Fibroblast of skin of back (primary cell): ENCODE measurements at regions not wholly inside any gene's neighbourhood (a gene's known extent, or its start where the extent isn't known, plus 50 kb on each side); places are given as distances from the start of the nearest gene placed in this dataset.
"Not testable (repeated sequence)": the region's sequence is repeated elsewhere in the genome, so short reads cannot be mapped to it uniquely, and the experiment has no call there.

Experiments used
- DNase-seq: peaks from one replicate; pipeline ENCODE4 v3.0.0-alpha.2; 2013

DNA sequence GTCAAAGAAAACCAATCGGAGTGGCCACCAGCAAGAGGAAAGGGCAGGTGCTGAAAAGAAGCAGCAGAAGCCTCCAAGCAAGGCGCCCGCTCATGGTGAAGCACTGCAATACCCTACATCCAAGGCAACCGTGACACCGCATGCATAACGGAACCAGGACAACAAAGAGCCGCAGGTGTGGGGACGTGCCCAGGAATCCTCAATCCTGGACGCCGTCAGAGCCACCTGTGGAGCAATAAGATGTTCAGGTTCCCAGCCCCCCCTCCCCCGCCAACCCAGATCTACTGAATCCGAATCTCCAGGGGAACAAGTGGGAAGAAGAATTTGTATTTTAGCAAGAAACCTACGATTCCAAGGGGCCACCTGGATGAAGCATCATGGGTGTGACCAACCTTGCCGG lies 70.8 kb downstream of the SHANK2 start:
- no peak for DNase-seq

DNA sequence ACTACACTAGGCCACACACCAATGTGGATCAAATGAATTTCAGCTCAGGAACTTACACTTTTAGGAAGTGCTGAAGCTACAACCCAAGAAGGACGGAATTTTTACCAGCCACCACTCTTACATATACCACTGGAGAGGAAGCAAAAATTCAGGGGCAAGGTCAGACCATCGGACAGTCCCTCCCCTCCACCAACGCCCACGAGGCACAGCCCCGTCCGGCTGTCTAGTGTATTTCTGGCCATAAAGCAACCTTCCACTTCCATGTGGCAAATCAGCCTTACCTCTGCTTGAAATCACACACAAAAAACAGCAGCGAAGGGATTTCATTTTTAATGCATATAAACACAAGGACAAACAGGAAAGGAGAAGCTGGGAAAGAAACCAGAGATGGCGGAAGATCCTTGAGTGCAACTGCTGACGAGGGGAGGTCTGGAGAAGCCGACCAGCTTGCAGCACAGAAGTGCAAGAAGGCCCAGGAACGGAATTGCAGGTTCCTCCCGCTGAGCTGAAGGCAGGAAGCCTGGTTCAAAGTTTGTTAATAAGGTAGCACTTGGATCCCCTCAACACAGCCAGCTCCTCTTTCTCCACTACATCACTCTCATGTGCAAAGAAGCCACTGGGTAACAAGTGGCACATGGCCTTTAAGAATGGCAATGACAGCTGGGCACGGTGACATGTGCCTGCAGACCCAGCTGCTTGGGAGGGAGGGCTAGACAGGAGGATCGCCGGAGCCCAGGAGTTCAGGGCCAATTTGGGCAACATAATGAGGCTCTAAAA lies 71.5 kb downstream of the SHANK2 start:
- no peak for DNase-seq

DNA sequence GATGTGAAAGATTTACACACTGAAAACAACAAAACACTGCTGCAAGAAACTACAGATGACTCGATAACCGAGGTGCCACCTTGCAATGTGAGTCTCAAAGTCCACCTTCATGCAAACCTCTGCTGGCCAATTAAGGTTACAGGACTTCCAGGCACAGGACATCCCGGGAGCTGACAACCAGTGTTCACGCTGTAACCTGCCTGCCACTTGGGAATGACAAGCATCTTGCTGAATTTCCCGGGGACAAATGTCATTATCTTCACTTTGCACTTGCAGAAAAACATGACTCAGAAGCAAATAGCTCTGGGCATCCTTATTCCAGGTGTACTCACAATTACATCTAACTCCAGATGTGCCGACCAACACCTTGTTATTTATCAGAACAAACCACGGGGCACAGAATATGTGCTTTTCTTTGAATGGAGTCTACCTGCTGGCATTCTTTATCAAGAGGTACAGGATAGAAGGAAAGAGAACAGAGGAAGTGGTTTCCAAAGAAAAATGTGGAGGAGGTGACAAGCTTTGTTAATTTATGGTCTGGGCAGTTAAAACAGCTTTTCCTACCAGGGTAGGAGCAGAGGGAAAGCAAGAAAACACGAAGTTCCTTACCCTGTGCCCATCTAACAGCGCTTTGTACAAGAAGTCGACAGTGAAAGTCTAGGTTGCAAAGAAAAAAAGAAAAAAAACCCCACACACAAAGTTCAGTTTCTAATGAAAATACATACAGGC lies 72.3 kb downstream of the SHANK2 start:
- DNase-seq: no peak

DNA sequence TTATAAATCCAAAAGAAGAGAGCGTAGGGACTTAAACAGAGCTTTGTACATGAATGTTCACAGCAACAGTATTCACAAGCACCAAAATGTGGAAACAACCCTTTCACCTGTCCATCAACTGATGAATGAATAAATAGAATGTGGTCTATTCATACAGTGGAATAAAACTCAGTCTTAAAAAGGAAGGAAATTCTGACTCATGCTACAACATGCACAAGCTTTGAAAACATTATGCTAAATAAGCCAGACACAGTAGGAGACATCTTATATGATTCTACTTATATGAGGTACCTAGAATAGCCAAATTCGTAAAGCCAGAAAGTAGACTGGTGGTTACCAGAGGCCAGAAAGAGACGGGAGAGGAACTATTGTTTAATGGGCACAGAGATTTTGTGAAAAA lies 74.3 kb downstream of the SHANK2 start:
- no peak for DNase-seq

DNA sequence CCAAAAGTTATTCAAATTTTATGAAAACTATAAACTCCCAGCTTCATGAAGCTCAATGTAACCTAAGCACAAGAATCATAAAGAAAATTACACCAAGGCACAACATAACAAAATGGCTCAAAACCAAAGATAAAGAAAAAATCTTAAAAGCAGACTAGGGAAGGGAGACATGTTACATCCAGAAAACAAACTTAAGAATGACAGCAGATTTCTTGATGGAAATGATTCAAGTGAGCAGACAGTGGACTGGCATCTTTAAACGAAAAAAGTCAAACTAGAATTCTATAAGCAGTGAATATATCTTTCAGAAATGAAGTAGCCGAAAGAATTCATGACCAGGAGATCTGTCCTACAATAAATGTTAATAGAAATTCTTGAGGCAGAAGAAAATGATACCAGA lies 75.6 kb downstream of the SHANK2 start:
- DNase-seq: no peak

DNA sequence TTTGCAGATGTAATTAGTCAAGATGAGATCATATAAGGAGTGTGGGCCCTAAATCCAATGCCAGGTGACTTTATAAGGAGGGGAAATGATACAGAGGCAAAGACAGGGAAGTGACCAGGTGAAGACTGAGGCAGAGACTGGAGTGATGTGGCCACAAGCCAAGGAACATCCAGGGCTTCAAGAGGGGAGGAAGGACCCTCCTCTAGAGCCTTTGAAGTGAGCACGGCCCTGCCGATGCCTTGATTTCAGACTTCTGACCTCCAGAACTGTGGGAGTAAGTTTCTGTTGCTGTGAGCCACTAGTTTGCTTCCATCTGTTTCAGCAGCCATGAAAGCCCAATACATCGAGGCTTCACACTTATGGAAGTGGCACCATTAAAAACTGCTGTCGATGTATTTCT lies 78.7 kb downstream of the SHANK2 start:
- DNase-seq: no peak

DNA sequence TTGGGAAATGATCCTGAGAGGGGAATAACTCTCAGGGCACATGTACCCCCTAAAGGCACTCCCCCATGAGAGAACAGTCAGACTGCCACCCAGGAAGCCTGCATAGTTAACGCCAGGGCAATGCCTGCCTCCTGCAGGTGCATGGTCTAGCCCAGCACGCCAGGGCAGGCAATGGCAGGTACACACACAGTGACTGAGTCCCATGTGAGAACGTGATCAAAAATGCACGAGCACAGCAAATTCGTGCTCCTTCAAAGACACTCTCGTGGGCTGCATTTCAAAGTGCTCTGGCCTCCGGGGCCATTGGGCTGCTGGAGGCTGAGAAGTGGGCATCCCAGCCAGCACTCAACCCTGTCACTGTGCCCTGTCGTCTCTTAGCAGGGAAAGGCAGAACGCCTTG lies 79.7 kb downstream of the SHANK2 start:
- DNase-seq: no peak

DNA sequence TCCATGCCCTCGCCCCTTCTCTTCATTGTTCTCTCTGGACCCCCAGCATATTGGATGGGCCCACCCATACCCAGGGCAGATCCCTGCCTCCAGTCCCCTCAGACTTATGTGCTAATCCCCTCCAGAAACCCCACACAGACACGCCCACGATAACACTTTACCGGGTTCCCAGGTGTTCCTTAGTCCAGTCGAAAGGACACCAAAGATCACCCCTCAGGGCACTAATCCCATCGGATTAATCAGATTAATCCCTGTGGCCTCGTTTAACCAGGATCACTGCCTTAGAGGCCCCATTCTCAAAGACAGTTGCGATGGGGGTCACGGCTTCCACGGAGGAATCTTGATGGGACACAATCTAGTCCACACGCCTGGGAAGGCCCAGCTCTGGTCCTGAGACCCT lies 80.8 kb downstream of the SHANK2 start:
- DNase-seq: no peak

DNA sequence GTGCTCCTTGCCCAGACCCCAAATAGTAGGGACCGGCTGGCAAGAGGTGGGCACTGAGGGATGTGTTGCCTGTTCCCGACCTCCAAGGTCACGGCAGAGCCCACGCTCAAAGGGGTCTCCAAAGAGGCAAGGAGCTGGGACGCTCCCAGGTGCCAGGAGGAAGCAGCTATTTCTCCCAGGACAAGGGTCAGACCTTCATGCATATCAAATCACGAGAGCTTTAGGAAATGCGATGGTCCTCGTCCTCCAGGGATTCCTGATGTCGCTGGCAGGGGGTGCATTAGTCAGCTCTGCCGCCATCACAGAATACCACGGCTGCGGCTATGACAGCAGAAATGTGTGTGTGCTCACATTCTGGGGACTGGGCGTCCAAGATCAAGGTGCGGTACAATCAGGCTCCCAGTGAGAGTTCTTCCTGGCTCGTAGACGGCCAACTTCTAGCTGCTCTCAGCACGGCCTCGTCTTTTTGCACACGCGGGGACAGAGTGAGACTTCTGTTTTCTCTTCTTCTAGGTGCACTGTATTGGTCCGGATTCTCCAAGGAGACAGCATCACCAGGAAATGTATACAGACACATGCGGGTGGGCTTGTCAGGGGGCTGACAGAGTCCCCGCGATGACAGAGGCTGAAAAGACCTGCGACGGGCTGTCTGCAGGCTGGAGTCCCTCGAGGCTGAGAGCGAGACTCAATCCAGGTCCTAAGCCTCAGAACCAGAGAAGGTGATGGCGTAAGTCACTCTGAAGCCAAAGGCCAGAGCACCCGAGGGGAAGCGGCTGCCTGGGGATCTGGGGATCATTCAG lies 81.6 kb downstream of the SHANK2 start:
- DNase-seq: no peak

DNA sequence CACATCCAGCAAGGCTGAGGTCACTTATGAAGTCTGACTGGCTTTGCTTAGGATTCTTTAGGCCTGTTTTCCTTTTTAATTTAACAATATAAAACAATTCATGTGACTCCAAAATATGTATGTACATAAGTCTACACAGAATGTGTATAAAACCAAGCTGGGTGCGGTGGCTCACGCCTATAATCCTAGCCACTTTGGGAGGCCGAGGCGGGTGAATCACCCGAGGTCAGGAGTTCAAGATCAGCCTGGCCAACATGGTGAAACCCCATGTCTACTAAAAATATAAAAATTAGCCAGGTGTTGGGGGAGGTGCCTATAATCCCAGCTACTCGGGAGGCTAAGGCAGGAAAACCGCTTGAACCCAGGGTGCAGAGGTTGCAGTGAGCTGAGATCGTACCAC lies 83.1 kb downstream of the SHANK2 start:
- no peak for DNase-seq

DNA sequence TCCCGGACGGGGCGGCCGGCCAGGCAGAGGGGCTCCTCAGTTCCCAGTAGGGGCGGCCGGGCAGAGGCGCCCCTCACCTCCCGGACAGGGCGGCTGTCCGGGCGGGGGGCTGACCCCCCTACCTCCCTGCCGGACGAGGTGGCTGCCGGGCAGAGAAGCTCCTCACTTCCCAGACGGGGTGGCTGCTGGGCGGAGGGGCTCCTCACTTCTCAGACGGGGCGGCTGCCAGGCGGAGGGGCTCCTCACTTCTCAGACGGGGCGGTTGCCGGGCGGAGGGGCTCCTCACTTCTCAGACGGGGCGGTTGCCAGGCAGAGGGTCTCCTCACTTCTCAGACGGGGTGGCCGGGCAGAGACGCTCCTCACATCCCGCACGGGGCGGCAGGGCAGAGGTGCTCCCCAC lies 84.6 kb downstream of the SHANK2 start:
- DNase-seq: not testable (repeated sequence)

DNA sequence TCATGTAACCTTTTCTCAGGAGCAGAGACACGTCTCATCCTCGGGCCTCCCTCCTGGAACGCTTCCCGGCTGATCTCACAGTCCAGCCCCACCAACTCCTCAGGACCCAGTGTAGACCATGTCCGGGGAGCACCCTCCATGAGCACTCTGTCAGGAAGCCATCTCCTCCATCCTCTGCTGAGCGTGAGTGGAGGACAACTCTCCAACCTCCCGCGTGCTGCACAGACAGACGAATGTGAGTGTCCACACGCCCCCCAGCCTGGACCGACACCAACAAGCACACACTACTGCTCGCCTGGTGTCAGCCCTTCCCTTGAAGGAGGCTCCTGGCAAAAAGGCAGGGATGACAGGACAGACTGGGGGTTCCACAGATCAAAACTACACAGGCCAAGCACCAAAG lies 86.6 kb downstream of the SHANK2 start:
- no peak for DNase-seq

DNA sequence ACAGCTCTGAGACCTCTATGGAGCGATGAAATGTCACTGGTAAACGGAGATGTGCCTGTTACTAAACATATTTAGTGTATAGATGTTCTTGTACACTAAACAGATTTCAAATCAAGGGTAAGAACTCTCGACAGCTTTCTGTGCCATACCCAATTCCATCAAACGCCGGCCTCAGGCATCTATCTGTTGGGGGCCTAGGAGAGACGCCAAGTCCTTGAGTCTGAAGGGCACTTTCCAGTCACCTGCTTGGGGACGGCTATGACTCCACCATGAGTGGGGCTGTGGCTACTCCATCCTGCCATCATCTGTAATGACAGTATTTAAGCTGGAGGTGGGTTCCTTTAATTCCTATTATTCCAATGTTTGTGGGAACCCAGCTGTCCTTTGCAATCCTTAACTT lies 87.8 kb downstream of the SHANK2 start:
- no peak for DNase-seq

DNA sequence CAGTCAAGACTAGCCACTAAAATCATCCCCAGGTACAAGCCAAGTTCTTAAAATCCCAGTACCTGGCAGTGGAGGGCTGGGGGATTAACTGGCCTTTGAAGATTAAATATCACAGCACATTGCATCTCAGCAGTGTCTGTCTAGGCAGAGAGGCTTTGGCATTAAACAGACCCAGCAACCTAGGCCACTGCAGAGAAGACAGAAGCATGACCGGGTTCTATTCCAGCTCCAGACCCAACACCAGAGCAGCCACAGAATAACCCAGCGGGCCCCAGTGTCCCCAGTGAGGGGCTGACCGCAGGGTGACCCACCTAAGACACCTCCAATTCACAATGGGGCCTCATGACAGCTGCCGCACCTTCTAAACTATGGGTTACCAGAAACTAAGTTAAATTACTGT lies 88.2 kb downstream of the SHANK2 start:
- no peak for DNase-seq

DNA sequence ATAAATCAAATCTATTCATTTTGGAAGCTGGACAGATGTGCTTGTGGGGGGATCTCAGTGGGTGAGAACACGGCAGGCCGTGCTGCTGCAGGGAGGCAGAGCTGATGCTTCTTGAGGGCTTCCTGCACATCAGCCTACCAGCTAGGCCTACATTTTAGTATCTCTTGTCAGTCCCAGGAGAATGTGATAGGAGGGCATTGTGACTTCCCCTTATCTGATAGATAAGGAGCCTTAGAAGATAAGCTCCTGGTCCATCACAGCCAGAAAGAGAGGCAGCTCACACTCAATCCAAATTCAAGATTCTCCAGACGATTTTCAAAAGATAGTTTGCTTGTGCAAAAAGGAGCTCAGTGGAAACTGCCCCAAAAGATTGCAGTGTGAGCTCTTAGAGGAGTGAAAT lies 89.0 kb downstream of the SHANK2 start:
- no peak for DNase-seq

DNA sequence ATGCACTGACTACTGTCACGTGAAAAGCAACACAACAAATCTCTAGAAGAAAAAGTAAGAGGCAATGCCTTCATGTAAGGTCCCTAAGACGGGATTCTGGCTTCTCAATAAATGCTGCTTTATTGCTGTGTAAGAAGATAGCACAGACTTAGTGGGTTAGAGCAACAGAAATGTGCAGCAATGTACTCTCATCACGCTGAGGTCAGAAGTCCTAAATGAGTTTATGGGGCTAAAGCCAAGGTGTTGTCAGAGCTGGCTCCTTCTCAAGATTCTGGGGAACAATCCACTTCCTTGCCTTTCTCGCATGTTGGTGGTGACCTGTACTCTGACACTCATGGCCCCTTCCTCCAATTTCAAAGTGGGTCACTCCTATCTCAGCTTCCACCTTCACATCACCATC lies 93.4 kb downstream of the SHANK2 start:
- no peak for DNase-seq

DNA sequence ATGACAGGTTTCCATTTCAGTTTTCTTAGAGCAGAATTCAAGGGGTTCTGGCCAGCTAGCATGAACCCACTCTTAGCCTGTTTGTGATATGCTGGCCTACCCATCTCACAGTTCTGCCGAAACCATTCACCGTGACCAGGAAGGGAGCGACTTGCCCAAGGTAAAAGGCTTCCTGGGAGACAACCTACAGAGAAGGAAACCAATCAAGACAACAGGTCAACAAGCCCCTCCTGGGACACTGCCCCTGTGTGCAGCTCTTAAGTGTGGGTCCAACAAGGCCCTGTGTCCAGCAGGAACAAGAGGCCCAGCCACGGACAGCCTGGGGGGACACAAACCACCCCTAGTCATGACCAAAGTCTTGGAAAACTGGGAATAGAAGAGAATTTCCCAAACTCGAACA lies 94.7 kb downstream of the SHANK2 start:
- not testable (repeated sequence) for DNase-seq

DNA sequence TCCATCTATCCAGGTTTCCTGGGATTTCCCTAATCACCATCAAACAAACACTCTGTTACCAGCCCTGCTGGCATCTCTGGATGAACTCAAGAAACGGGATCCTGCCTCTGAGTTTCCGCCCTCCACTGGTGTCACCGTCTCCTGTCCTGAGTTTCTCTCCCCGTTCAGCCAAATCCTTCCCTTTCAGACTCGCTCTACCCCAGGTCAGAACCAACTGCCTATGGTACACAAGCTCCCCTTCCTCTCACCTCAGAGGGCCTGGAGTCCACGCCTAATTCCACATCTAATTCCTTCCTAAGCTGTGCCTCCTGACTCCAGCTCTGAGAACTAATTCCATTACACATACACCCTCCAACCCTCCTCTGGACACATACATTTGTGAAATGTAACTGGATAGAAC lies 96.1 kb downstream of the SHANK2 start:
- no peak for DNase-seq

DNA sequence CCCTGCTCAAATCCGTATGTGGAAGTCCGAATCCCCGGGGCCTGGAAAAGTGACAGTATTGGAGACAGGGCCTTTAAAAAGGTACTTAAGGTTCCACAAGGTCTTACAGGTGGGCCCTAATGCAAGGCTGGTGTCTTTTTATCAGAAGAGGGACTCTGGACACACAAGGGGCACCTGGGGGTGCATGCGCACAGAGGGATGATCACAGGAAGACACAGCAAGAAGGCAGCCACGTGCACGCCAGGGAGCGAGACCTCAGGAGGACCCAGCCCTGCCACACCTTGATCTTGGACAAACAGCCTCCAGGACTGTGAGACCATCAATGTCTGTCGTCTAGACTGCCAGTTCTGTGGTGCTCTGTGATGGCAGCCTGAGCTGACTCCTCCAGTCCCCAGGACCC lies 96.5 kb downstream of the SHANK2 start:
- DNase-seq: no peak

DNA sequence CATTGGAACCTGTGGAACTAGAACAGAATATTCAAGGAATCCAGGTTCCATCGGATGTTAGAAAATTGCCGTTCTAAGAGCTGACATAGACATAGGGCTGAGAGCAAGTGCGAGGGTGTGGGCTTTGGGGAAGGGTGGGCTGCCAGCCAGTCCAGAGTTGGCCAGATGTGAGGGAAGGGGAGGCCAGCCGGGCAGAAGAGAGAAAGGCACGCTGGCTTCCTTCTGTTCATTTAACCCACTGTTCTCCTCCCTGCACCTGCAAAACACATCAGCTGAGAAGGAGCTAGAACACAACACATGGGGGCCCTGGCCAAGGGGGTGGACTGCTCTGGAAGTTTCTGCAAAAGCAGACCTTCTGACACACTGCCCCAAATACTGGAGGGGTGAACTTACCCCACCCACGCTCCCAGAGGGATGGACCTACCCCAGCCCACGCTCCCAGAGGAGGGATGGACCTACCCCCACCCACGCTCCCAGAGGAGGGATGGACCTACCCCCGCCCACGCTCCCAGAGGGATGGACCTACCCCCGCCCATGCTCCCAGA lies 98.0 kb downstream of the SHANK2 start:
- DNase-seq: no peak

DNA sequence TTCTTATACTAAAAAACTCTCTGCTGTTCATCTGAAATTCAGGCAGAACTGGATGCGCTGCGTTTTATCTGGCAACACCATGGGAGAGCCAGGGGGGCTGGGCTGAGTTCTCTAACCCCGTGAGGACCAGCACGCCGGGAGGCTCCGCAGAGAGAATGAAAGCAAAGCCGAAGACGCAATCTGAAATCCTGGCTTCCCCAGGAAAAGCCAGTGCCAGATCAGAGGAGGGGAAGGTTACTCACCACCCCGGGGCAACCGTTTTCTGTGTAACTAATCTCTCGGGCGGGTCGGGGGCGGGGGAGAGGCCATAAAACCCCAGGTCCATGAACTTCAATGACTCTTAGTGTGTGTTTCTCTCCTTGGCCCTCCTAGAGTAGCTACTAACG lies 99.4 kb downstream of the SHANK2 start:
- DNase-seq: no peak

DNA sequence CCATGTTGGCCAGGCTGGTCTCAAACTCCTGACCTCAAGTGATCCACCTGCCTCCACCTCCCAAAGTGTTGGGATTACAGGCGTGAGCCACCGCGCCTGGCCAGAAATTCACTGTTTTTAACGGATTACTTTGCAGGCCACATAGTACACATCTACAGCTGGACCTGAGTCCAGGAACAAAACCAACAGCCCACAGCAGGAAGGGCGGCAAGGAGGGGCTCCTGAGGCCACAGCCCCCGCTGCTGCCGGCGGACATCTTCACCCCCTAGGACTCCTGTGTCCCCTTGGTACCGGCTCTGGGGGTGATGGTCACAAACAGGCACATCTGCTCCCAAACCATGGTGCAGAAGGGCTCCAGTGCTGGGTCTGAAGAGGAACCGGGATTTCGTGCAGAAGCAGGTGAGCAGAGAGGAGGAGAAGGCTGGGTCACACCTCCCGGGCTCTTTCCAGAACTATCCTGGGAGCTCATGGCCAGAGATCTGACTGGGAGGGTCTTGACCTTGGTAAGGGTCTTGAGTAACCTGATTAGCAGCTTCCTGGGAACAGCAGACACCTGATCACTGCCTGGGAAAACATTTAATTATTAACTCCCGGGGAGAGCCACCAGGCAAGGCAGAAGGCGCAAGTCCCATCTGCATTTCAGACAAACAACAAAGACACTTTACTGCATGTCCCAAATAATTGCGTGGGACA lies 99.9 kb downstream of the SHANK2 start:
- DNase-seq: not testable (repeated sequence)

DNA sequence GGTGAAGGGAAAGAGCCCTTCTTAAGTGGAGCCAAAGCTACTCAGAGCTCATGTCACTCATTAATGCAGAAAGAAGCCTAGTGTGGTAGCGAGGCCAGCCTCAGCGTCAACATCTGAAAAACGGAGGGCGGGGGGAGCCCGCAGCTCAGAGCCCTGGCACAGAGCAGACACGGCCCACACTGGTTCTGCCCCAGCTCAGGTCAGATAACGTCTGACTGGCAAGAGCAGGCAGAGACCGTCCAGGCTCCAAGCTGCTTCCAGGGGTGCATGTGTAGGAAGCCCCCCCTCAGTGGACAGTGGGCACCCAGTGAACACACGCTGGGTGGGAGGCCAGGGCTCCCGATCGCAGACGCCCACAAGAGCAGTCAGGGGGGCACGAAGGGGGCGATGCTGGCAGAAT lies 100.8 kb downstream of the SHANK2 start:
- no peak for DNase-seq
